HepG2 (cell line): ENCODE measurements at regions not wholly inside any gene's neighbourhood (a gene's known extent, or its start where the extent isn't known, plus 50 kb on each side); places are given as distances from the start of the nearest gene placed in this dataset.

Source experiments
- FOSL1 ChIP-seq: sonication (generic); formaldehyde crosslinking; IDR thresholded peaks from 2 replicates; pipeline ENCODE4 v1.9.0; 2021; ENCODE audit warnings: missing genetic modification reagents, borderline replicate concordance
- FOXA1 ChIP-seq, 2 experiments: fragments of 450-650 bp in 1 of 2; sonication (generic) in 1 of 2; formaldehyde crosslinking in 1 of 2; IDR thresholded peaks; 2 replicates each; pipeline versions ENCODE4 v1.4.0 to v1.6.1; 2016 to 2020; ENCODE audit warnings: missing genetic modification reagents in 1 of 2
- FOXC1 ChIP-seq: sonication (generic); formaldehyde crosslinking; IDR thresholded peaks from 2 replicates; pipeline ENCODE4 v1.8.0; 2022; ENCODE audit warnings: mild to moderate bottlenecking, missing genetic modification reagents, borderline replicate concordance
- FOXK1 ChIP-seq: sonication (generic); formaldehyde crosslinking; IDR thresholded peaks from 2 replicates; pipeline ENCODE4 v1.4.0; 2020; ENCODE audit warnings: low read depth, missing genetic modification reagents, borderline replicate concordance
- NR2F2 ChIP-seq: IDR thresholded peaks from 2 replicates; pipeline ENCODE4 v1.6.1; 2012; ENCODE audit warnings: low read depth, inconsistent platforms, borderline replicate concordance
- NR2F6 ChIP-seq, 2 experiments: IDR thresholded peaks; 2 replicates each; pipeline ENCODE4 v1.6.1; 2016; ENCODE audit warnings: antibody characterized with exemption in 1 of 2, mild to moderate bottlenecking in 1 of 2
- NRL ChIP-seq: sonication (generic); formaldehyde crosslinking; IDR thresholded peaks from 2 replicates; pipeline ENCODE4 v1.5.0; 2020; ENCODE audit warnings: missing genetic modification reagents, mild to moderate bottlenecking, moderate library complexity, borderline replicate concordance
- RNF2 ChIP-seq: fragments of 450-650 bp; conservative IDR thresholded peaks from 2 replicates; pipeline ENCODE4 v1.6.1; 2016; ENCODE audit warnings: low read depth
- SNAPC2 ChIP-seq: sonication (generic); formaldehyde crosslinking; IDR thresholded peaks from 2 replicates; pipeline ENCODE4 v1.8.1; 2022; ENCODE audit warnings: mild to moderate bottlenecking, missing genetic modification reagents
- TRAFD1 ChIP-seq: sonication (generic); formaldehyde crosslinking; IDR thresholded peaks from 2 replicates; pipeline ENCODE4 v1.5.1; 2020; ENCODE audit warnings: missing genetic modification reagents, mild to moderate bottlenecking, borderline replicate concordance
- ZBTB21 ChIP-seq: sonication (generic); formaldehyde crosslinking; IDR thresholded peaks from 2 replicates; pipeline ENCODE4 v1.4.0; 2020; ENCODE audit warnings: missing genetic modification reagents
- ZEB1 ChIP-seq: IDR thresholded peaks from 2 replicates; pipeline ENCODE4 v1.6.1; 2012; ENCODE audit warnings: mild to moderate bottlenecking, low read depth, inconsistent platforms; ENCODE audit not compliant: insufficient replicate concordance
- ZNF276 ChIP-seq: sonication (generic); formaldehyde crosslinking; IDR thresholded peaks from 2 replicates; pipeline ENCODE4 v1.4.0; 2020; ENCODE audit warnings: mild to moderate bottlenecking, low read depth, missing genetic modification reagents
- ZNF562 ChIP-seq: sonication (generic); formaldehyde crosslinking; IDR thresholded peaks from 2 replicates; pipeline ENCODE4 v1.8.0; 2022; ENCODE audit warnings: missing genetic modification reagents, borderline replicate concordance
- ZNF574 ChIP-seq: sonication (generic); formaldehyde crosslinking; IDR thresholded peaks from 2 replicates; pipeline ENCODE4 v1.4.0; 2020; ENCODE audit warnings: missing genetic modification reagents
- TF ChIP-seq, protein P1 (sequence below): sonication (generic); formaldehyde crosslinking; IDR thresholded peaks from 2 replicates; pipeline ENCODE4 v1.5.1; 2020; ENCODE audit warnings: mild to moderate bottlenecking, missing genetic modification reagents, moderate library complexity
- TF ChIP-seq, protein P2 (sequence below): sonication (generic); formaldehyde crosslinking; IDR thresholded peaks from 2 replicates; pipeline ENCODE4 v1.4.0; 2020; ENCODE audit warnings: missing genetic modification reagents, borderline replicate concordance

GRCh38 chr6:235763-236360 is 56.4 kb upstream of the DUSP22 start (continued):
- TF ChIP-seq FOXC1 (CRISPR knock-in tag) (no peak), NR2F2 (no peak), ZBTB21 (no peak), ZNF574 (CRISPR knock-in tag) (no peak), FOXA1 (IDR thresholded peaks at IDR 0.05) (peak; percentile 20; the same call in 1 of the 2 replicates), FOXA1 (CRISPR knock-in tag; IDR thresholded peaks at IDR 0.05) (no peak), NRL (no peak), ZNF562 (CRISPR knock-in tag) (no peak), FOXK1 (CRISPR knock-in tag) (no peak), SNAPC2 (no peak), RNF2 (no peak), ZNF276 (CRISPR knock-in tag) (no peak), TRAFD1 (CRISPR knock-in tag) (no peak), NR2F6 (IDR thresholded peaks at IDR 0.05) (no peak), NR2F6 (CRISPR knock-in tag; IDR thresholded peaks at IDR 0.05) (no peak), FOSL1 (CRISPR knock-in tag) (no peak), ZEB1 (no peak)
- TF ChIP-seq, protein P1, sequence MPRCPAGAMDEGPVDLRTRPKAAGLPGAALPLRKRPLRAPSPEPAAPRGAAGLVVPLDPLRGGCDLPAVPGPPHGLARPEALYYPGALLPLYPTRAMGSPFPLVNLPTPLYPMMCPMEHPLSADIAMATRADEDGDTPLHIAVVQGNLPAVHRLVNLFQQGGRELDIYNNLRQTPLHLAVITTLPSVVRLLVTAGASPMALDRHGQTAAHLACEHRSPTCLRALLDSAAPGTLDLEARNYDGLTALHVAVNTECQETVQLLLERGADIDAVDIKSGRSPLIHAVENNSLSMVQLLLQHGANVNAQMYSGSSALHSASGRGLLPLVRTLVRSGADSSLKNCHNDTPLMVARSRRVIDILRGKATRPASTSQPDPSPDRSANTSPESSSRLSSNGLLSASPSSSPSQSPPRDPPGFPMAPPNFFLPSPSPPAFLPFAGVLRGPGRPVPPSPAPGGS (CRISPR knock-in tag) = no peak
- TF ChIP-seq, protein P2, sequence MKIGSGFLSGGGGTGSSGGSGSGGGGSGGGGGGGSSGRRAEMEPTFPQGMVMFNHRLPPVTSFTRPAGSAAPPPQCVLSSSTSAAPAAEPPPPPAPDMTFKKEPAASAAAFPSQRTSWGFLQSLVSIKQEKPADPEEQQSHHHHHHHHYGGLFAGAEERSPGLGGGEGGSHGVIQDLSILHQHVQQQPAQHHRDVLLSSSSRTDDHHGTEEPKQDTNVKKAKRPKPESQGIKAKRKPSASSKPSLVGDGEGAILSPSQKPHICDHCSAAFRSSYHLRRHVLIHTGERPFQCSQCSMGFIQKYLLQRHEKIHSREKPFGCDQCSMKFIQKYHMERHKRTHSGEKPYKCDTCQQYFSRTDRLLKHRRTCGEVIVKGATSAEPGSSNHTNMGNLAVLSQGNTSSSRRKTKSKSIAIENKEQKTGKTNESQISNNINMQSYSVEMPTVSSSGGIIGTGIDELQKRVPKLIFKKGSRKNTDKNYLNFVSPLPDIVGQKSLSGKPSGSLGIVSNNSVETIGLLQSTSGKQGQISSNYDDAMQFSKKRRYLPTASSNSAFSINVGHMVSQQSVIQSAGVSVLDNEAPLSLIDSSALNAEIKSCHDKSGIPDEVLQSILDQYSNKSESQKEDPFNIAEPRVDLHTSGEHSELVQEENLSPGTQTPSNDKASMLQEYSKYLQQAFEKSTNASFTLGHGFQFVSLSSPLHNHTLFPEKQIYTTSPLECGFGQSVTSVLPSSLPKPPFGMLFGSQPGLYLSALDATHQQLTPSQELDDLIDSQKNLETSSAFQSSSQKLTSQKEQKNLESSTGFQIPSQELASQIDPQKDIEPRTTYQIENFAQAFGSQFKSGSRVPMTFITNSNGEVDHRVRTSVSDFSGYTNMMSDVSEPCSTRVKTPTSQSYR (CRISPR knock-in tag) = peak; percentile 75
